ENCODE measurements at regions not wholly inside any gene's neighbourhood (a gene's known extent, or its start where the extent isn't known, plus 50 kb on each side); places are given as distances from the start of the nearest gene placed in this dataset.

GRCh38 chr4:152117933-152118507 is 357.2 kb upstream of the GATB start:
- no peak for TF ChIP-seq RAD21 (IDR thresholded peaks at IDR 0.05; ENCODE audit: low read depth)
- TF ChIP-seq TAF1 (IDR thresholded peaks at IDR 0.05; ENCODE audit: low read depth), result no peak
- no peak for TF ChIP-seq FOXM1 (IDR thresholded peaks at IDR 0.05; ENCODE audit: borderline replicate concordance, low read depth)
- no peak for TF ChIP-seq CEBPB (IDR thresholded peaks at IDR 0.05)
- TF ChIP-seq ZBTB7A (IDR thresholded peaks at IDR 0.05; ENCODE audit: low read depth), result no peak

- no peak for TF ChIP-seq CEBPB (IDR thresholded peaks at IDR 0.05)
Measured at GRCh38 chr4:152117520-152117919, 356.7 kb upstream of the GATB start.

GRCh38 chr4:152117054-152117453 is 356.2 kb upstream of the GATB start:
- TF ChIP-seq EP300 (IDR thresholded peaks at IDR 0.05; ENCODE audit: borderline replicate concordance) (no peak), RAD21 (IDR thresholded peaks at IDR 0.05; ENCODE audit: low read depth) (no peak), ZBTB7A (IDR thresholded peaks at IDR 0.05; ENCODE audit: low read depth) (no peak), EGR1 (IDR thresholded peaks at IDR 0.05) (no peak), NFIC (IDR thresholded peaks at IDR 0.05) (no peak)

- TF ChIP-seq MAX (IDR thresholded peaks at IDR 0.05) (no peak), TEAD4 (IDR thresholded peaks at IDR 0.05) (no peak), NFIC (IDR thresholded peaks at IDR 0.05) (no peak), TAF1 (IDR thresholded peaks at IDR 0.05; ENCODE audit: low read depth) (no peak), FOXM1 (IDR thresholded peaks at IDR 0.05; ENCODE audit: borderline replicate concordance, low read depth) (no peak), REST (IDR thresholded peaks at IDR 0.05; ENCODE audit: low read depth) (no peak), ZBTB7A (IDR thresholded peaks at IDR 0.05; ENCODE audit: low read depth) (no peak), USF1 (IDR thresholded peaks at IDR 0.05) (no peak), TCF12 (IDR thresholded peaks at IDR 0.05; ENCODE audit: low read depth) (no peak), CREB1 (IDR thresholded peaks at IDR 0.05; ENCODE audit: low read depth) (no peak)
Measured at GRCh38 chr4:152115794-152116193, 355.0 kb upstream of the GATB start.

GRCh38 chr4:152115118-152115517 is 354.3 kb upstream of the GATB start:
- TF ChIP-seq REST (IDR thresholded peaks at IDR 0.05; ENCODE audit: low read depth) (no peak), TAF1 (IDR thresholded peaks at IDR 0.05; ENCODE audit: low read depth) (no peak), CEBPB (IDR thresholded peaks at IDR 0.05) (no peak), TCF12 (IDR thresholded peaks at IDR 0.05; ENCODE audit: low read depth) (no peak), ZBTB7A (IDR thresholded peaks at IDR 0.05; ENCODE audit: low read depth) (no peak), RAD21 (IDR thresholded peaks at IDR 0.05; ENCODE audit: low read depth) (no peak), FOXM1 (IDR thresholded peaks at IDR 0.05; ENCODE audit: borderline replicate concordance, low read depth) (no peak), CREB1 (IDR thresholded peaks at IDR 0.05; ENCODE audit: low read depth) (no peak), EP300 (IDR thresholded peaks at IDR 0.05; ENCODE audit: borderline replicate concordance) (no peak), YY1 (IDR thresholded peaks at IDR 0.05; ENCODE audit: low read depth) (no peak), USF1 (IDR thresholded peaks at IDR 0.05) (no peak), NFIC (IDR thresholded peaks at IDR 0.05) (no peak), MAX (IDR thresholded peaks at IDR 0.05) (no peak), TEAD4 (IDR thresholded peaks at IDR 0.05) (no peak), EGR1 (IDR thresholded peaks at IDR 0.05) (no peak)

GRCh38 chr4:152114562-152114961 is 353.8 kb upstream of the GATB start:
- TF ChIP-seq TAF1 (IDR thresholded peaks at IDR 0.05; ENCODE audit: low read depth), result no peak
- TF ChIP-seq TEAD4 (IDR thresholded peaks at IDR 0.05), result no peak
- no peak for TF ChIP-seq TCF12 (IDR thresholded peaks at IDR 0.05; ENCODE audit: low read depth)
- TF ChIP-seq NFIC (IDR thresholded peaks at IDR 0.05), result no peak
- no peak for TF ChIP-seq REST (IDR thresholded peaks at IDR 0.05; ENCODE audit: low read depth)
